GM12891 (cell line): ENCODE measurements at regions not wholly inside any gene's neighbourhood (a gene's known extent, or its start where the extent isn't known, plus 50 kb on each side); places are given as distances from the start of the nearest gene placed in this dataset.

ENCODE experiments used
- DNase-seq: peaks from one replicate; pipeline ENCODE4 v3.0.0; 2011; ENCODE audit warnings: low spot score; ENCODE audit not compliant: insufficient read length
- FAIRE-seq: peaks from 2 replicates; lab custom pipeline; 2011; peaks lifted over from hg19 to GRCh38; lab: Jason Lieb, UNC
- PAX5 ChIP-seq: IDR thresholded peaks from 2 replicates; pipeline ENCODE4 v1.6.1; 2011; ENCODE audit warnings: low read length, moderate library complexity, mild to moderate bottlenecking; ENCODE audit not compliant: insufficient read depth, severe bottlenecking
- POLR2A ChIP-seq: IDR thresholded peaks from 2 replicates; pipeline ENCODE4 v1.6.1; 2011; ENCODE audit warnings: low read depth, low read length, control low read depth
- POLR2AphosphoS5 ChIP-seq: IDR thresholded peaks from 2 replicates; pipeline ENCODE4 v1.6.1; 2011; ENCODE audit warnings: low read depth, low read length, control low read depth
- POU2F2 ChIP-seq: IDR thresholded peaks from 2 replicates; pipeline ENCODE4 v1.6.1; 2011; ENCODE audit warnings: low read depth, mild to moderate bottlenecking, control low read depth, low read length, moderate library complexity
- SPI1 ChIP-seq: IDR thresholded peaks from 2 replicates; pipeline ENCODE4 v1.6.1; 2011; ENCODE audit warnings: low read depth, low read length, control low read depth
- TAF1 ChIP-seq: IDR thresholded peaks from 2 replicates; pipeline ENCODE4 v1.6.1; 2011; ENCODE audit warnings: low read depth, low read length, control low read depth

DNA sequence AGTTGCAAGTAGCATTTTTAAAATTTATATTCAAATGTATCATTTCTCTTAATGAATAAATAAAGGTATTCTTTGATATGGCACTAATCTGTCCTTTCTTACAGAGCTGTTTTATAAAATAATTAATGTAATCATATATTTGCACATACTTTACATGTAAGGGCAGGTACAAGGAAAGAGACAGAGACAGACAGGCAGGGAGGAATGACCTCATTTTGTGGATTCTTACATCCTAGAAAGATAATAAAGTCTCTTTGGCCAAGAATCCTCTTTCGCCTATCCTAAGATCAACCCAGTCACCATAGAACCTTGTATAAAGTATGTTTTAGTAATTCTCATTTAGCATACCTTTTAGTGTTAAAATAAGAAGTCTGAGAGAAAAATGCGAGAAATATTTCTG is 98.5 kb upstream of the CTSO start:
- FAIRE-seq = no peak
- DNase-seq = no peak
- TF ChIP-seq PAX5 (no peak), POLR2AphosphoS5 (no peak)

DNA sequence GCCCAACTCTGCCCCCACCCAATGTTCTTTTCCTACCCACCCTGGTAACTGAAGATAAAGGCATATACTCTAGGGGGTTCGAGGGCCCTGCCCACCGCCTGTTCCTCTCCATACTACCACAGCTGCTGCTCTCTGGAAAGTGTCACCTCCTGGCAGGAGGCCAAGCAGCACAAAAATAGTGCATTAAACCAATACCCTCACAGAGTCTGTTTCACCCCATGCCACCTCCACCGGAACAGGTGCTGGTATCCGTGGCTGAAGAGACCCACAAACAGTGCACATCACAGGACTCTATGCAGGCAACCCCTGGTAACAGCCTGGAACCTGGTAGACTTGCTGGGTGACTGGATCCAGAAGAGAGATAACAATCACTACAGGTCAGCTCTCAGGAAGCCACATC is 85.1 kb upstream of the CTSO start:
- DNase-seq = no peak
- no peak for FAIRE-seq
- TF ChIP-seq POLR2A (no peak), POU2F2 (no peak), PAX5 (no peak), POLR2AphosphoS5 (no peak), TAF1 (no peak), SPI1 (no peak)

DNA sequence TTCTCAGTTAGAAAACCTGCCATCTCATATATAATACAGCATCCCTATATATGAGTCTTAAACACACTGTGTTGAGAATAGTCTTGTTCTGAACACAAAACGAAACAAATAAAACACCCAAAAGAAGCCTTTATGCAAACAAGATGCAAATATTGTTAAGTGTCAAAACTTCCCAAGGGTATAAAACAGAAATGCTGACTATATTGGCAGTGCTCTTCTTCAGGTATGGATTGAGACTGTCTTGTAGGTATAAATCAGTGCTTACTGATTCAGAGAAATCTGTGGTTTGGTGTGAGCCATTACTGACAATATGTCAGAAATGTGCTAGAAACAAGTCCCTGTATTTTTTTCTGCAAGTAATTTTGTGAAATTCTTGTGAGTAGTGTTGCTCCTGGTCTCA is 82.8 kb upstream of the CTSO start:
- no peak for DNase-seq
- no peak for FAIRE-seq
- TF ChIP-seq POLR2A (no peak), POU2F2 (no peak), SPI1 (no peak), TAF1 (no peak), PAX5 (no peak), POLR2AphosphoS5 (no peak)

DNA sequence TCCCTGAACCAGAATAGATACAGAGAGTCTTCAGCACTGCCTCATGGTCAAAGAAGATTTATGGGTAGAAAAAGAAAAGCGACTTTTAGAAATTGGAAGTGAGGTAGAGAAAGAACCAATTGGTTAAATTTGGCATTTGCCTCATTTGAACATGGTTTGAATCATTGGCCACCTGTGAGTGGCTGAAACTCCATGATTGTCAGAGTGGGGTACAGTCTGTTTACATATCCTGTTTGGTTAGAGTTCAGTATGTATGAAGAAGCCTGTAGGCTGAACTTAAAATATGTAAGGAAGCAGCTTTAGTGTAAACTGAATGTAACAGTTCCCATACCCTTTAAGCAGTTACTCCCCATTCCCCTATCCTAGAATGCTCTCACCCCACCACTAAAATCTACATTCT is 76.0 kb upstream of the CTSO start:
- FAIRE-seq = no peak
- no peak for DNase-seq
- TF ChIP-seq POLR2A = no peak
- no peak for TF ChIP-seq PAX5
- no peak for TF ChIP-seq SPI1
- TF ChIP-seq POLR2AphosphoS5 = no peak
- TF ChIP-seq POU2F2 = no peak
- TF ChIP-seq TAF1 = no peak

DNA sequence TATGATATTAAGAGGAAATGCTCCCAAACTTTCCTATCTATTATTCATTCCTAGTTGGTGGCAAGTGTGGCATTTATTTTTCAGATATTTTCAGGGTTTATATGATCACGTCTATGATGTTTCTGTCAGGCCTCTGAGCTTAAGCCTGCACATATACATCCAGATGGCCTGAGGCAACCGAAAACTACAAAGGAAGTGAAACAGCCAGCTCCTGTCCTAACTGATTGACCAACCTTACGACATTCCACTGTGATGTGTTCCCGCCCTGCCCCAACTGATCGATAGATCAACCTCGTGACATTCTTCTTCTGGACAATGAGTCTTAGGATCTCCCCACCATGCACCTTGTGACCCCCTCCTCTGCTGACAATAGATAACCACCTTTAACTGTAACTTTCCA is 67.6 kb upstream of the CTSO start:
- no peak for DNase-seq
- TF ChIP-seq TAF1 = no peak
- TF ChIP-seq POLR2AphosphoS5 = no peak
- no peak for TF ChIP-seq POU2F2
- no peak for TF ChIP-seq SPI1
- TF ChIP-seq PAX5 = no peak
- TF ChIP-seq POLR2A = no peak
- no peak for FAIRE-seq

DNA sequence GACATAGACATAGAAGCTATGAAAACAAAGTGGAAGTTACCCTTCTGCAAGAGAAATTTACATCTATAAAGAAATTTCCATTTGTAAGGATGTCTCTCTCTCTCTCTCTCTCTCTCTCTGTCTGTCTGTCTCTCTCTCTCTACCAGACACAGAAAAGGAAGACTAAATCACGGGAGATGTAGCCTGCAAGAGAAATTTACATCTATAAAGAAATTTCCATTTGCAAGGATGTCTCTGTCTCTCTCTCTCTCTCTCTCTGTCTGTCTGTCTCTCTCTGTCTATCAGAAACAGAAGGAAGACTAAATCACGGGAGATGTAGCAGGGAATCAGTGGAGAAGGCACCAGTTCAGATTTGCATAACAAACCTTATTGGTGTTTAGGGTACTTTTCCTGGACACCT is 65.6 kb upstream of the CTSO start:
- FAIRE-seq (no peak), DNase-seq (no peak)
- TF ChIP-seq TAF1 = no peak
- TF ChIP-seq PAX5 = no peak
- TF ChIP-seq POLR2A = no peak
- TF ChIP-seq POLR2AphosphoS5 = no peak
- no peak for TF ChIP-seq SPI1
- TF ChIP-seq POU2F2 = no peak

DNA sequence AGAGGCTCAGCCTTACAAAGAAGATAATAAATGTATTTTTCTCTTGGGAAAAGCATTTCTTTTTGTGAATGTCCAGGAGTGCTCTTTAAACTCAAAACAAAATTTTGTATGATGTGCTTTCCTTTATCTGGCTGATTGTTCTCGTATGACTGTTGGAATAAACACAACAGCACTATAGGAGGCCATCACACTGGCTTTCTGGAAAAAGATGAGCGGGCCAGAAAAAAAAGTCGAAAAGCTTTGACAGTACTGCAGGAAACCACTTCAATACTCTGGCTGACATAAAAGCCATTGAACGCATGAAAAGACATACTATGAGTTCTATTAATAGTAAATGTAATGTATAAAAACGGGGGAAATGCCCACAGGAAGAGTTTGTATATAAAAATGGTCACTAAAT is 64.7 kb upstream of the CTSO start:
- no peak for DNase-seq
- TF ChIP-seq POLR2A (no peak), POU2F2 (no peak), PAX5 (no peak), SPI1 (no peak), TAF1 (no peak)
- no peak for FAIRE-seq

DNA sequence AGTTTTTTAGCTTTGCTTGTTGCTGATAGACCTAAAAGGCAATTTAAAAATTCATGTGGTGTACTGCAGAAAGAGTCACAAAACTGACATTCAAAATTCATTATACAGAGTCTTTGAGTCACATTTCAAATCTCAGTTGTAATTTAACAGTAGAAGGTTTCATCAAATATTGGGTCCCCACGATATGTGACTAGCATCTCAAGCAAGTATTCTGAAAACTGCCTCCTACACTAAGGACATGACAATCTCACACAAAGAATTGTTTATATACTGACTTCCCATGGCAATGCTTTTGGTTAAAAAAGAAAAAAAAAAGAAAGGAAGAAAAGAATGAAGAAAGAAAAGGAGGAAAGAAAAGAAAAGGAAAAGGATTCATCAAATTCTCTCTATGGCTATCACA is 62.1 kb upstream of the CTSO start:
- no peak for FAIRE-seq
- TF ChIP-seq POU2F2 (no peak), POLR2AphosphoS5 (no peak), SPI1 (no peak), PAX5 (no peak), POLR2A (no peak), TAF1 (no peak)

DNA sequence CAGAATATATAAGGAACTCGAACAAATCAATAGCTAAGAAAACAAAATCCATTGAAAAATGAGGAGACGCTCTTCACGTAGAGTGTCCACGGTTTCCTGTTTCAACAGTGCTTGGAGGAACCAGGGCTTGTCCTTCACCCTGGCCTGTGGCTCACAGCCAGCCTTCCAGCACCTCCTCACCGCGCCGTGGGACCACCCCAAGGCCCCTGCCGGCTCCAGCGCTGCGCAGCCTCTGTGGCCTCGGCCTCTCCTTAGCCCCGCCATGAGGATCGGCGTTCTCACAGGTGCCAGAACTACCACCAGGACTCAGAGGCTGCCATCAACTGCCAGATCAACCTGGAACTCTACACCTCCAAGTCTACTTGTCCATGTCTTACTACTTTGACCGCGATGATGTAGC is 52.5 kb upstream of the CTSO start:
- DNase-seq = no peak
- TF ChIP-seq TAF1 = no peak
- TF ChIP-seq SPI1 = no peak
- TF ChIP-seq POLR2A = no peak
- TF ChIP-seq POU2F2 = no peak
- TF ChIP-seq POLR2AphosphoS5 = no peak
- no peak for TF ChIP-seq PAX5
- FAIRE-seq = no peak

More for the DNA sequence above, 62.1 kb upstream of the CTSO start:
- no peak for DNase-seq
